B cell (primary cell): ENCODE measurements at regions not wholly inside any gene's neighbourhood (a gene's known extent, or its start where the extent isn't known, plus 50 kb on each side); places are given as distances from the start of the nearest gene placed in this dataset.
"Not testable (repeated sequence)": the region's sequence is repeated elsewhere in the genome, so short reads cannot be mapped to it uniquely, and the experiment has no call there.

Experiments
- ATAC-seq: fragments of 200-7000 bp; cut with Tn5 transposase; one replicate; pipeline ENCODE4 v1.10.0; 2021; ENCODE audit warnings: low read depth, mild to moderate bottlenecking, moderate number of reproducible peaks, moderate library complexity
- CTCF ChIA-PET: fragments of 350-600 bp; sonication (Branson Sonifier 250); formaldehyde crosslinking; loops from one replicate; lab custom pipeline; 2021; ENCODE audit warnings: antibody characterized with exemption, inconsistent platforms; lab: Charles Lee
- POLR2A ChIA-PET: fragments of 350-600 bp; sonication (Branson Sonifier 250); formaldehyde crosslinking; loops from one replicate; lab custom pipeline; 2021; ENCODE audit warnings: antibody characterized with exemption; lab: Charles Lee
- DNase-seq: peaks from one replicate; pipeline ENCODE4 v3.0.0; 2013
- H2AFZ ChIP-seq: 2 replicates; pipeline ENCODE4 v1.6.1; 2012; ENCODE audit warnings: mild to moderate bottlenecking, low read depth, low read length; ENCODE audit not compliant: insufficient read depth, poor library complexity, severe bottlenecking
- H3K27ac ChIP-seq, 2 donors: 1 replicate in 1 of 2; 2 replicates in 1 of 2; pipeline ENCODE4 v1.5.1; 2012 to 2013; ENCODE audit warnings: low read length in 2 of 2, mild to moderate bottlenecking in 2 of 2, moderate library complexity in 1 of 2
- H3K27me3 ChIP-seq, 4 experiments: fragments of 200-600 bp in 1 of 4; sonication (generic) in 1 of 4; replicated peaks in 1 of 4; 1 replicate in 2 of 4; 2 replicates in 2 of 4; pipeline versions ENCODE4 v1.6.1 to v1.7.0; 2013 to 2016; ENCODE audit warnings: low read length in 3 of 4, mild to moderate bottlenecking in 2 of 4, mixed read lengths in 1 of 4, moderate library complexity in 1 of 4; ENCODE audit not compliant: insufficient read depth in 4 of 4, control insufficient read depth in 3 of 4; ENCODE audit errors: control extremely low read depth in 1 of 4
- H3K36me3 ChIP-seq, 2 experiments: replicated peaks in 1 of 2; 1 replicate in 1 of 2; 2 replicates in 1 of 2; pipeline versions ENCODE4 v1.6.1 to v1.7.1; 2013; ENCODE audit warnings: low read length in 1 of 2; ENCODE audit not compliant: insufficient read depth in 2 of 2, control insufficient read depth in 1 of 2; ENCODE audit errors: control extremely low read depth in 1 of 2, extremely low read depth in 1 of 2
- H3K4me1 ChIP-seq, 2 donors: fragments of 200-600 bp in 1 of 2; sonication (generic) in 1 of 2; 1 replicate in 1 of 2; 2 replicates in 1 of 2; pipeline versions ENCODE4 v1.5.1 to v1.6.1; 2013 to 2017; ENCODE audit warnings: low read length in 2 of 2; ENCODE audit not compliant: control insufficient read depth in 2 of 2, insufficient read depth in 2 of 2
- H3K4me2 ChIP-seq: replicated peaks from 2 replicates; pipeline ENCODE3; 2012; ENCODE audit warnings: mild to moderate bottlenecking, low read depth, low read length; ENCODE audit not compliant: poor library complexity, severe bottlenecking
- H3K4me3 ChIP-seq, 5 experiments: fragments of 200-600 bp in 1 of 5; sonication (generic) in 1 of 5; 1 replicate in 3 of 5; 2 replicates in 2 of 5; pipeline versions ENCODE4 v1.5.1 to v1.7.0; 2011 to 2016; ENCODE audit warnings: low read length in 4 of 5, mild to moderate bottlenecking in 4 of 5, low read depth in 2 of 5, control low read depth in 1 of 5, moderate library complexity in 1 of 5; ENCODE audit not compliant: insufficient read depth in 1 of 5; ENCODE audit errors: control extremely low read depth in 1 of 5, extremely low read depth in 1 of 5
- H3K79me2 ChIP-seq: fragments of 200-600 bp; sonication (generic); one replicate; pipeline ENCODE4 v1.6.0; 2016; ENCODE audit warnings: low read length; ENCODE audit not compliant: control insufficient read depth, insufficient read depth
- H3K9ac ChIP-seq: fragments of 200-600 bp; sonication (generic); 2 replicates; pipeline ENCODE4 v1.6.1; 2017; ENCODE audit warnings: mild to moderate bottlenecking, low read length, moderate library complexity
- H3K9me3 ChIP-seq, 3 donors: one replicate each; pipeline versions ENCODE4 v1.6.1 to v1.7.1; 2013; ENCODE audit warnings: low read length in 2 of 3; ENCODE audit not compliant: control insufficient read depth in 2 of 3, insufficient read depth in 1 of 3; ENCODE audit errors: control extremely low read depth in 1 of 3
- H4K20me1 ChIP-seq: 2 replicates; pipeline ENCODE4 v1.6.0; 2012; ENCODE audit warnings: mild to moderate bottlenecking, low read length; ENCODE audit not compliant: insufficient read depth, control insufficient read depth, poor library complexity, severe bottlenecking
- H3K27ac Mint-ChIP-seq: one replicate; pipeline ENCODE4 v1.8.0; 2021; ENCODE audit warnings: mixed read lengths
- H3K27me3 Mint-ChIP-seq: one replicate; pipeline ENCODE4 v1.8.0; 2021; ENCODE audit warnings: mixed read lengths
- H3K4me1 Mint-ChIP-seq: one replicate; pipeline ENCODE4 v1.8.0; 2021; ENCODE audit warnings: mixed read lengths
- H3K4me3 Mint-ChIP-seq: one replicate; pipeline ENCODE4 v1.8.0; 2021; ENCODE audit warnings: mixed read lengths
- H3K9me3 Mint-ChIP-seq: one replicate; pipeline ENCODE4 v1.8.0; 2022; ENCODE audit warnings: mixed read lengths; ENCODE audit not compliant: insufficient read depth
- WGBS: methylation state at CpG from one replicate; pipeline ENCODE4 v1.1.5; 2013; ENCODE audit warnings: missing lambda C conversion rate; ENCODE audit not compliant: insufficient coverage; 5-methylcytosine and 5-hydroxymethylcytosine counted together
- intact Hi-C: fragments of 100-400 bp; cut with micrococcal nuclease; formaldehyde crosslinking; loops from one replicate; pipeline ENCODE4 v1.10.0; 2022
- TF ChIP-seq, protein P1 (sequence below): fragments of 200-600 bp; IDR thresholded peaks from one replicate; pipeline ENCODE4 v1.8.0; 2022; ENCODE audit warnings: antibody characterized with exemption, mild to moderate bottlenecking

- H3K9me3 Mint-ChIP-seq, CTCF ChIA-PET: not testable (repeated sequence)
These were observed 79.1 kb downstream of the SOWAHC start for GRCh38 chr2:109693292-109693691.

GRCh38 chr2:109694190-109694589 is 80.0 kb downstream of the SOWAHC start:
- intact Hi-C loops: no loop called here
- no peak for ATAC-seq
- TF ChIP-seq, protein P1, sequence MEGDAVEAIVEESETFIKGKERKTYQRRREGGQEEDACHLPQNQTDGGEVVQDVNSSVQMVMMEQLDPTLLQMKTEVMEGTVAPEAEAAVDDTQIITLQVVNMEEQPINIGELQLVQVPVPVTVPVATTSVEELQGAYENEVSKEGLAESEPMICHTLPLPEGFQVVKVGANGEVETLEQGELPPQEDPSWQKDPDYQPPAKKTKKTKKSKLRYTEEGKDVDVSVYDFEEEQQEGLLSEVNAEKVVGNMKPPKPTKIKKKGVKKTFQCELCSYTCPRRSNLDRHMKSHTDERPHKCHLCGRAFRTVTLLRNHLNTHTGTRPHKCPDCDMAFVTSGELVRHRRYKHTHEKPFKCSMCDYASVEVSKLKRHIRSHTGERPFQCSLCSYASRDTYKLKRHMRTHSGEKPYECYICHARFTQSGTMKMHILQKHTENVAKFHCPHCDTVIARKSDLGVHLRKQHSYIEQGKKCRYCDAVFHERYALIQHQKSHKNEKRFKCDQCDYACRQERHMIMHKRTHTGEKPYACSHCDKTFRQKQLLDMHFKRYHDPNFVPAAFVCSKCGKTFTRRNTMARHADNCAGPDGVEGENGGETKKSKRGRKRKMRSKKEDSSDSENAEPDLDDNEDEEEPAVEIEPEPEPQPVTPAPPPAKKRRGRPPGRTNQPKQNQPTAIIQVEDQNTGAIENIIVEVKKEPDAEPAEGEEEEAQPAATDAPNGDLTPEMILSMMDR: no peak
- Histone ChIP-seq H3K36me3 (no peaks in the 10 kb centered on the region), H3K9ac (no peak overlapping the region), H3K27me3 (peaks cover 0 to 3% (median 0%) of the 10 kb centered on the region in 4 experiments), H3K4me3 (no peak overlapping the region), H3K9me3 (no peaks in the 10 kb centered on the region), H3K4me1 (no peaks in the 10 kb centered on the region), H3K79me2 (no peaks in the 10 kb centered on the region), H3K27ac (no peak overlapping the region), H2AFZ (no peak overlapping the region), H4K20me1 (no peaks in the 10 kb centered on the region), H3K4me2 (no peak overlapping the region)
- peaks cover 2% of the 10 kb centered on the region for H3K9me3 Mint-ChIP-seq
- DNase-seq: no peak
- H3K27me3 Mint-ChIP-seq: peaks cover 3% of the 10 kb centered on the region
- H3K27ac Mint-ChIP-seq: no peak overlapping the region
- WGBS: no CpG with 5 or more reads among the region's 2 CpGs
- POLR2A ChIA-PET: no interaction called here
- H3K4me3 Mint-ChIP-seq: no peak overlapping the region
- no peaks in the 10 kb centered on the region for H3K4me1 Mint-ChIP-seq
- CTCF ChIA-PET: no interaction called here

More at GRCh38 chr2:109693292-109693691, 79.1 kb downstream of the SOWAHC start:
- DNase-seq, ATAC-seq, H3K27me3 ChIP-seq, H3K4me1 ChIP-seq, H3K4me3 Mint-ChIP-seq, intact Hi-C loops, H3K27ac ChIP-seq, H3K4me1 Mint-ChIP-seq, POLR2A ChIA-PET, H3K9me3 ChIP-seq, H3K36me3 ChIP-seq, H4K20me1 ChIP-seq, H3K4me3 ChIP-seq, H2AFZ ChIP-seq, H3K79me2 ChIP-seq, H3K4me2 ChIP-seq, H3K9ac ChIP-seq, H3K27ac Mint-ChIP-seq, H3K27me3 Mint-ChIP-seq: not testable (repeated sequence)
- WGBS: 80% methylated on average over 6 of the region's 8 CpGs
